ENCODE measurements at regions not wholly inside any gene's neighbourhood (a gene's known extent, or its start where the extent isn't known, plus 50 kb on each side); places are given as distances from the start of the nearest gene placed in this dataset.

- no peak for DNase-seq (ENCODE audit: low spot score)
Observed at GRCh38 chr6:9527679-9528286, 887.1 kb downstream of the TFAP2A start.

GRCh38 chr6:9523462-9523861 lies 891.4 kb downstream of the TFAP2A start:
- DNase-seq (ENCODE audit: low spot score): no peak

- DNase-seq (ENCODE audit: low spot score): no peak
Observed at GRCh38 chr6:9522101-9522500, 892.8 kb downstream of the TFAP2A start.

- DNase-seq (ENCODE audit: low spot score): no peak
Observed at GRCh38 chr6:9521152-9521530, 893.7 kb downstream of the TFAP2A start.

GRCh38 chr6:9520417-9521151 lies 894.3 kb downstream of the TFAP2A start:
- no peak for DNase-seq (ENCODE audit: low spot score)

- DNase-seq (ENCODE audit: low spot score): no peak
Observed at GRCh38 chr6:9518431-9518830, 896.4 kb downstream of the TFAP2A start.

- no peak for DNase-seq (ENCODE audit: low spot score)
Observed at GRCh38 chr6:9517806-9518205, 897.1 kb downstream of the TFAP2A start.

GRCh38 chr6:9515633-9516606 lies 899.0 kb downstream of the TFAP2A start:
- DNase-seq (ENCODE audit: low spot score): no peak

- no peak for DNase-seq (ENCODE audit: low spot score)
Observed at GRCh38 chr6:9514146-9514545, 900.7 kb downstream of the TFAP2A start.

- no peak for DNase-seq (ENCODE audit: low spot score)
Observed at GRCh38 chr6:9511157-9511556, 903.7 kb downstream of the TFAP2A start.

- no peak for DNase-seq (ENCODE audit: low spot score)
Observed at GRCh38 chr6:9507136-9507895, 907.6 kb downstream of the TFAP2A start.

- no peak for DNase-seq (ENCODE audit: low spot score)
Observed at GRCh38 chr6:9504191-9504590, 910.7 kb downstream of the TFAP2A start.

GRCh38 chr6:9503111-9503761 lies 911.6 kb downstream of the TFAP2A start:
- no peak for DNase-seq (ENCODE audit: low spot score)

GRCh38 chr6:9499709-9500108 lies 915.2 kb downstream of the TFAP2A start:
- no peak for DNase-seq (ENCODE audit: low spot score)

- no peak for DNase-seq (ENCODE audit: low spot score)
Observed at GRCh38 chr6:9496837-9497236, 918.0 kb downstream of the TFAP2A start.

GRCh38 chr6:9494864-9495263 lies 920.0 kb downstream of the TFAP2A start:
- no peak for DNase-seq (ENCODE audit: low spot score)

- no peak for DNase-seq (ENCODE audit: low spot score)
Observed at GRCh38 chr6:9492790-9493189, 922.1 kb downstream of the TFAP2A start.

- DNase-seq (ENCODE audit: low spot score): no peak
Observed at GRCh38 chr6:9487128-9487527, 927.7 kb downstream of the TFAP2A start.

- DNase-seq (ENCODE audit: low spot score): no peak
Observed at GRCh38 chr6:9485992-9486391, 928.9 kb downstream of the TFAP2A start.

GRCh38 chr6:9484686-9485085 lies 930.2 kb downstream of the TFAP2A start:
- DNase-seq (ENCODE audit: low spot score): no peak

- no peak for DNase-seq (ENCODE audit: low spot score)
Observed at GRCh38 chr6:9484091-9484490, 930.8 kb downstream of the TFAP2A start.
